HepG2 (cell line): ENCODE measurements at regions not wholly inside any gene's neighbourhood (a gene's known extent, or its start where the extent isn't known, plus 50 kb on each side); places are given as distances from the start of the nearest gene placed in this dataset.

Experiments
- ATAC-seq: fragments of 200-7000 bp; cut with Tn5 transposase; 3 replicates; pipeline ENCODE4 v1.9.1; 2020; ENCODE audit warnings: mild to moderate bottlenecking, moderate library complexity
- BruUV-seq: library from RNA; stranded (reverse); fragments of 400-500 nt; replicated peaks from 2 replicates; lab custom pipeline; 2021; lab: Mats Ljungman, UMichigan
- CTCF ChIA-PET: fragments of 300-600 bp; formaldehyde crosslinking; extraction: SDS; loops from one replicate; lab custom pipeline; 2021; ENCODE audit warnings: low total read pairs, inconsistent platforms, low intra/inter-chr PET ratio; lab: Yijun Ruan, JAX
- POLR2A ChIA-PET: fragments of 350-600 bp; sonication (Branson Sonifier 250); formaldehyde crosslinking; loops from one replicate; lab custom pipeline; 2020; ENCODE audit warnings: antibody characterized with exemption, inconsistent platforms; lab: Yijun Ruan, JAX
- DNase-seq: peaks from one replicate; pipeline ENCODE4 v3.0.0-alpha.2; 2015; ENCODE audit warnings: low spot score
- FAIRE-seq: peaks from 3 replicates; lab custom pipeline; 2011; peaks lifted over from hg19 to GRCh38; lab: Jason Lieb, UNC
- H2AFZ ChIP-seq: one replicate; pipeline ENCODE4 v1.6.1; 2011; ENCODE audit warnings: low read length, inconsistent platforms
- H3K27ac ChIP-seq: fragments of 300-600 bp; 3 replicates; pipeline ENCODE4 v1.8.0; 2011; ENCODE audit warnings: mixed run types, mild to moderate bottlenecking, mixed read lengths, low read length, inconsistent platforms; ENCODE audit not compliant: insufficient read depth; ENCODE audit errors: extremely low read length
- H3K27me3 ChIP-seq, 2 experiments: fragments of 200-600 bp in 1 of 2; 2 replicates in 1 of 2; 3 replicates in 1 of 2; pipeline versions ENCODE4 v1.6.0 to v1.8.0; 2011; ENCODE audit warnings: low read length in 2 of 2, mild to moderate bottlenecking in 2 of 2, moderate library complexity in 2 of 2, inconsistent platforms in 1 of 2; ENCODE audit not compliant: insufficient read depth in 2 of 2, control insufficient read depth in 1 of 2
- H3K36me3 ChIP-seq, 2 experiments: fragments of 200-600 bp in 1 of 2; replicated peaks in 1 of 2; 2 replicates in 1 of 2; 3 replicates in 1 of 2; pipeline versions ENCODE4 v1.5.1 to v1.8.0; 2011; ENCODE audit warnings: low read length in 2 of 2, inconsistent platforms in 1 of 2; ENCODE audit not compliant: insufficient read depth in 2 of 2, control insufficient read depth in 1 of 2
- H3K4me1 ChIP-seq: 2 replicates; pipeline ENCODE4 v1.5.1; 2012; ENCODE audit warnings: low read length, inconsistent platforms; ENCODE audit not compliant: insufficient read depth
- H3K4me2 ChIP-seq: 2 replicates; pipeline ENCODE4 v1.6.0; 2011; ENCODE audit warnings: low read depth, low read length, inconsistent platforms
- H3K4me3 ChIP-seq, 3 experiments: fragments of 200-600 bp in 1 of 3; sonication (generic), shearing (Covaris generic) in 1 of 3; replicated peaks in 1 of 3; 2 replicates each; pipeline ENCODE4 v1.5.1; 2011 to 2016; ENCODE audit warnings: low read length in 3 of 3, inconsistent platforms in 2 of 3, low read depth in 2 of 3, mild to moderate bottlenecking in 2 of 3, control low read depth in 1 of 3, mixed read lengths in 1 of 3; ENCODE audit not compliant: insufficient read depth in 1 of 3
- H3K79me2 ChIP-seq: one replicate; pipeline ENCODE4 v1.6.1; 2011; ENCODE audit warnings: low read length, inconsistent platforms; ENCODE audit not compliant: insufficient read depth
- H3K9ac ChIP-seq: 2 replicates; pipeline ENCODE4 v1.6.0; 2011; ENCODE audit warnings: mild to moderate bottlenecking, low read depth, low read length, inconsistent platforms; ENCODE audit not compliant: insufficient read depth
- H3K9me3 ChIP-seq: 2 replicates; pipeline ENCODE4 v1.5.1; 2012; ENCODE audit warnings: mild to moderate bottlenecking, low read length
- H4K20me1 ChIP-seq: 2 replicates; pipeline ENCODE4 v1.6.0; 2011; ENCODE audit warnings: inconsistent platforms, mild to moderate bottlenecking, low read length, moderate library complexity; ENCODE audit not compliant: insufficient read depth
- GLI4 ChIP-seq: sonication (generic); formaldehyde crosslinking; IDR thresholded peaks from 2 replicates; pipeline ENCODE4 v1.5.1; 2020; ENCODE audit warnings: missing genetic modification reagents, mild to moderate bottlenecking, moderate library complexity, borderline replicate concordance
- ISL2 ChIP-seq: sonication (generic); formaldehyde crosslinking; IDR thresholded peaks from 2 replicates; pipeline ENCODE4 v1.5.0; 2020; ENCODE audit warnings: missing genetic modification reagents
- REXO4 ChIP-seq: sonication (generic); formaldehyde crosslinking; IDR thresholded peaks from 2 replicates; pipeline ENCODE4 v1.8.0; 2022; ENCODE audit warnings: missing genetic modification reagents, mild to moderate bottlenecking, borderline replicate concordance
- SALL2 ChIP-seq: sonication (generic); formaldehyde crosslinking; IDR thresholded peaks from 2 replicates; pipeline ENCODE4 v1.8.1; 2023; ENCODE audit warnings: mild to moderate bottlenecking, missing genetic modification reagents, inconsistent platforms
- SOX5 ChIP-seq: IDR thresholded peaks from 2 replicates; pipeline ENCODE4 v1.6.1; 2016; ENCODE audit warnings: borderline replicate concordance
- ZBTB42 ChIP-seq: sonication (generic); formaldehyde crosslinking; IDR thresholded peaks from 2 replicates; pipeline ENCODE4 v1.5.0; 2020; ENCODE audit warnings: mild to moderate bottlenecking, missing genetic modification reagents
- ZNF3 ChIP-seq: IDR thresholded peaks from 2 replicates; pipeline ENCODE4 v1.7.0; 2017; ENCODE audit warnings: inconsistent platforms
- ZNF432 ChIP-seq: sonication (generic); formaldehyde crosslinking; IDR thresholded peaks from 2 replicates; pipeline ENCODE4 v1.5.0; 2020; ENCODE audit warnings: missing genetic modification reagents, mild to moderate bottlenecking, borderline replicate concordance
- ZSCAN30 ChIP-seq: sonication (generic); formaldehyde crosslinking; IDR thresholded peaks from 2 replicates; pipeline ENCODE4 v1.5.0; 2020; ENCODE audit warnings: mild to moderate bottlenecking, missing genetic modification reagents
- WGBS: methylation state at CpG from one replicate; pipeline ENCODE4 v1.1.6; 2017; ENCODE audit warnings: low lambda C conversion rate; 5-methylcytosine and 5-hydroxymethylcytosine counted together
- in situ Hi-C: cut with HindIII; loops from 2 replicates; pipeline ENCODE4 v1.10.0; 2017; ENCODE audit warnings: low pct_unique_long_range_greater_than_20kb; ENCODE audit not compliant: extremely low pct_ligation_motif_present
- intact Hi-C: fragments of 100-400 bp; cut with micrococcal nuclease; formaldehyde crosslinking; loops from one replicate; pipeline ENCODE4 v1.10.0; 2022; ENCODE audit not compliant: unreplicated experiment
- TF ChIP-seq, protein P1 (sequence below): fragments of 450-650 bp; IDR thresholded peaks from 2 replicates; pipeline ENCODE4 v1.6.1; 2016
- TF ChIP-seq, protein P2 (sequence below): sonication (generic); formaldehyde crosslinking; IDR thresholded peaks from 2 replicates; pipeline ENCODE4; 2020; ENCODE audit warnings: missing genetic modification reagents, mild to moderate bottlenecking, borderline replicate concordance
- TF ChIP-seq, protein P3 (sequence below): sonication (generic); formaldehyde crosslinking; IDR thresholded peaks from 2 replicates; pipeline ENCODE4 v1.8.1; 2023; ENCODE audit warnings: mild to moderate bottlenecking, missing genetic modification reagents, borderline replicate concordance
- TF ChIP-seq, protein P4 (sequence below): sonication (generic); formaldehyde crosslinking; IDR thresholded peaks from 2 replicates; pipeline ENCODE4 v1.4.0; 2020; ENCODE audit warnings: missing genetic modification reagents

DNA sequence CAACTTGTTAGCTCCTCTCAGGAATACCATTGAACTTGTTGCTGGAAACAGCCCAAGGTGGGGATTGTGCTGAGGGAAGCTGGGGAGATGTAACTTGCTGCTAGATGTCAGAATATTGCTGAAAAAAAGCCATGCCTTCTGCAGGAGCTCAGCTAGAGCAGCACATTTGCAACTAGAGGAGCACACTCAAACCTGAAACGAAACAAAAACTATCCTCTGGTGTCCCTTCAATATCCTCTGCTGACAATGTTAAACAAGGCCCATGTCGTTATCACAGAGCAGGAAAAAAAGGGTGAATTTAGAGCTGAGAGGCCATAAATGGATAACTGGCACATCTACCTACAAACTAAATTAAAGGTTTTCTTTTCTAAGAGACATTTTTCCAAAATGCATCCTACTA is 53.7 kb upstream of the MACC1 start:
- Histone ChIP-seq H3K4me2 (no peak overlapping the region), H3K27me3 (no peaks in the 10 kb centered on the region), H2AFZ (no peak overlapping the region), H3K79me2 (no peaks in the 10 kb centered on the region), H3K9ac (no peak overlapping the region), H3K36me3 (no peaks in the 10 kb centered on the region), H3K27ac (no peak overlapping the region), H3K4me3 (no peak overlapping the region), H3K4me1 (no peaks in the 10 kb centered on the region), H4K20me1 (no peaks in the 10 kb centered on the region), H3K9me3 (no peaks in the 10 kb centered on the region)
- intact Hi-C loops (no loop called here), in situ Hi-C loops (no loop called here)
- 0% methylated on average over 2 of the region's 2 CpGs for WGBS
- DNase-seq (no peak), ATAC-seq (no peak), FAIRE-seq (no peak)
- ChIA-PET POLR2A (no interaction called here), CTCF (no interaction called here)
- no TSS peak for BruUV-seq
- TF ChIP-seq REXO4 (CRISPR knock-in tag) = no peak
- TF ChIP-seq ISL2 (CRISPR knock-in tag) = no peak
- TF ChIP-seq, protein P1, sequence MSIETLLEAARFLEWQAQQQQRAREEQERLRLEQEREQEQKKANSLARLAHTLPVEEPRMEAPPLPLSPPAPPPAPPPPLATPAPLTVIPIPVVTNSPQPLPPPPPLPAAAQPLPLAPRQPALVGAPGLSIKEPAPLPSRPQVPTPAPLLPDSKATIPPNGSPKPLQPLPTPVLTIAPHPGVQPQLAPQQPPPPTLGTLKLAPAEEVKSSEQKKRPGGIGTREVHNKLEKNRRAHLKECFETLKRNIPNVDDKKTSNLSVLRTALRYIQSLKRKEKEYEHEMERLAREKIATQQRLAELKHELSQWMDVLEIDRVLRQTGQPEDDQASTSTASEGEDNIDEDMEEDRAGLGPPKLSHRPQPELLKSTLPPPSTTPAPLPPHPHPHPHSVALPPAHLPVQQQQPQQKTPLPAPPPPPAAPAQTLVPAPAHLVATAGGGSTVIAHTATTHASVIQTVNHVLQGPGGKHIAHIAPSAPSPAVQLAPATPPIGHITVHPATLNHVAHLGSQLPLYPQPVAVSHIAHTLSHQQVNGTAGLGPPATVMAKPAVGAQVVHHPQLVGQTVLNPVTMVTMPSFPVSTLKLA = no peak
- TF ChIP-seq SOX5 (CRISPR knock-in tag) = no peak
- TF ChIP-seq, protein P2, sequence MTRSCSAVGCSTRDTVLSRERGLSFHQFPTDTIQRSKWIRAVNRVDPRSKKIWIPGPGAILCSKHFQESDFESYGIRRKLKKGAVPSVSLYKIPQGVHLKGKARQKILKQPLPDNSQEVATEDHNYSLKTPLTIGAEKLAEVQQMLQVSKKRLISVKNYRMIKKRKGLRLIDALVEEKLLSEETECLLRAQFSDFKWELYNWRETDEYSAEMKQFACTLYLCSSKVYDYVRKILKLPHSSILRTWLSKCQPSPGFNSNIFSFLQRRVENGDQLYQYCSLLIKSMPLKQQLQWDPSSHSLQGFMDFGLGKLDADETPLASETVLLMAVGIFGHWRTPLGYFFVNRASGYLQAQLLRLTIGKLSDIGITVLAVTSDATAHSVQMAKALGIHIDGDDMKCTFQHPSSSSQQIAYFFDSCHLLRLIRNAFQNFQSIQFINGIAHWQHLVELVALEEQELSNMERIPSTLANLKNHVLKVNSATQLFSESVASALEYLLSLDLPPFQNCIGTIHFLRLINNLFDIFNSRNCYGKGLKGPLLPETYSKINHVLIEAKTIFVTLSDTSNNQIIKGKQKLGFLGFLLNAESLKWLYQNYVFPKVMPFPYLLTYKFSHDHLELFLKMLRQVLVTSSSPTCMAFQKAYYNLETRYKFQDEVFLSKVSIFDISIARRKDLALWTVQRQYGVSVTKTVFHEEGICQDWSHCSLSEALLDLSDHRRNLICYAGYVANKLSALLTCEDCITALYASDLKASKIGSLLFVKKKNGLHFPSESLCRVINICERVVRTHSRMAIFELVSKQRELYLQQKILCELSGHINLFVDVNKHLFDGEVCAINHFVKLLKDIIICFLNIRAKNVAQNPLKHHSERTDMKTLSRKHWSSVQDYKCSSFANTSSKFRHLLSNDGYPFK (CRISPR knock-in tag) = no peak
- TF ChIP-seq, protein P3, sequence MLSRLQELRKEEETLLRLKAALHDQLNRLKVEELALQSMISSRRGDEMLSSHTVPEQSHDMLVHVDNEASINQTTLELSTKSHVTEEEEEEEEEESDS (CRISPR knock-in tag) = no peak
- TF ChIP-seq SALL2 (CRISPR knock-in tag) = no peak
- TF ChIP-seq ZNF3 (CRISPR knock-in tag) = no peak
- TF ChIP-seq ZNF432 (CRISPR knock-in tag) = no peak
- no peak for TF ChIP-seq ZSCAN30 (CRISPR knock-in tag)
- no peak for TF ChIP-seq ZBTB42 (CRISPR knock-in tag)
- TF ChIP-seq GLI4 (CRISPR knock-in tag) = no peak
- TF ChIP-seq, protein P4, sequence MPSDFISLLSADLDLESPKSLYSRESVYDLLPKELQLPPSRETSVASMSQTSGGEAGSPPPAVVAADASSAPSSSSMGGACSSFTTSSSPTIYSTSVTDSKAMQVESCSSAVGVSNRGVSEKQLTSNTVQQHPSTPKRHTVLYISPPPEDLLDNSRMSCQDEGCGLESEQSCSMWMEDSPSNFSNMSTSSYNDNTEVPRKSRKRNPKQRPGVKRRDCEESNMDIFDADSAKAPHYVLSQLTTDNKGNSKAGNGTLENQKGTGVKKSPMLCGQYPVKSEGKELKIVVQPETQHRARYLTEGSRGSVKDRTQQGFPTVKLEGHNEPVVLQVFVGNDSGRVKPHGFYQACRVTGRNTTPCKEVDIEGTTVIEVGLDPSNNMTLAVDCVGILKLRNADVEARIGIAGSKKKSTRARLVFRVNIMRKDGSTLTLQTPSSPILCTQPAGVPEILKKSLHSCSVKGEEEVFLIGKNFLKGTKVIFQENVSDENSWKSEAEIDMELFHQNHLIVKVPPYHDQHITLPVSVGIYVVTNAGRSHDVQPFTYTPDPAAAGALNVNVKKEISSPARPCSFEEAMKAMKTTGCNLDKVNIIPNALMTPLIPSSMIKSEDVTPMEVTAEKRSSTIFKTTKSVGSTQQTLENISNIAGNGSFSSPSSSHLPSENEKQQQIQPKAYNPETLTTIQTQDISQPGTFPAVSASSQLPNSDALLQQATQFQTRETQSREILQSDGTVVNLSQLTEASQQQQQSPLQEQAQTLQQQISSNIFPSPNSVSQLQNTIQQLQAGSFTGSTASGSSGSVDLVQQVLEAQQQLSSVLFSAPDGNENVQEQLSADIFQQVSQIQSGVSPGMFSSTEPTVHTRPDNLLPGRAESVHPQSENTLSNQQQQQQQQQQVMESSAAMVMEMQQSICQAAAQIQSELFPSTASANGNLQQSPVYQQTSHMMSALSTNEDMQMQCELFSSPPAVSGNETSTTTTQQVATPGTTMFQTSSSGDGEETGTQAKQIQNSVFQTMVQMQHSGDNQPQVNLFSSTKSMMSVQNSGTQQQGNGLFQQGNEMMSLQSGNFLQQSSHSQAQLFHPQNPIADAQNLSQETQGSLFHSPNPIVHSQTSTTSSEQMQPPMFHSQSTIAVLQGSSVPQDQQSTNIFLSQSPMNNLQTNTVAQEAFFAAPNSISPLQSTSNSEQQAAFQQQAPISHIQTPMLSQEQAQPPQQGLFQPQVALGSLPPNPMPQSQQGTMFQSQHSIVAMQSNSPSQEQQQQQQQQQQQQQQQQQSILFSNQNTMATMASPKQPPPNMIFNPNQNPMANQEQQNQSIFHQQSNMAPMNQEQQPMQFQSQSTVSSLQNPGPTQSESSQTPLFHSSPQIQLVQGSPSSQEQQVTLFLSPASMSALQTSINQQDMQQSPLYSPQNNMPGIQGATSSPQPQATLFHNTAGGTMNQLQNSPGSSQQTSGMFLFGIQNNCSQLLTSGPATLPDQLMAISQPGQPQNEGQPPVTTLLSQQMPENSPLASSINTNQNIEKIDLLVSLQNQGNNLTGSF (CRISPR knock-in tag) = no peak
